Endothelial cell of hepatic sinusoid (primary cell): ENCODE measurements at regions not wholly inside any gene's neighbourhood (a gene's known extent, or its start where the extent isn't known, plus 50 kb on each side); places are given as distances from the start of the nearest gene placed in this dataset.
"Not testable (repeated sequence)": the region's sequence is repeated elsewhere in the genome, so short reads cannot be mapped to it uniquely, and the experiment has no call there.

Experiments used
- in situ Hi-C: cut with HindIII; loops from 2 replicates; pipeline ENCODE4 v1.10.0; 2017; ENCODE audit warnings: low sequenced_read_pairs

- in situ Hi-C loops, result not testable (repeated sequence)
Measured at GRCh38 chr12:58677833-58678232, 242.5 kb downstream of the LRIG3 start.

GRCh38 chr12:58678753-58679152 is 241.6 kb downstream of the LRIG3 start:
- in situ Hi-C loops, result no loop called here

GRCh38 chr12:58681730-58682129 is 238.6 kb downstream of the LRIG3 start:
- in situ Hi-C loops, result no loop called here

- in situ Hi-C loops, result no loop called here
Measured at GRCh38 chr12:58695263-58695662, 225.0 kb downstream of the LRIG3 start.

GRCh38 chr12:58701536-58701935 is 218.8 kb downstream of the LRIG3 start:
- in situ Hi-C loops, result no loop called here

GRCh38 chr12:58703866-58704265 is 216.4 kb downstream of the LRIG3 start:
- in situ Hi-C loops, result no loop called here

GRCh38 chr12:58704770-58705169 is 215.5 kb downstream of the LRIG3 start:
- in situ Hi-C loops, result not testable (repeated sequence)

GRCh38 chr12:58710901-58711300 is 209.4 kb downstream of the LRIG3 start:
- in situ Hi-C loops, result no loop called here

GRCh38 chr12:58711974-58712373 is 208.3 kb downstream of the LRIG3 start:
- in situ Hi-C loops, result no loop called here

GRCh38 chr12:58712976-58713375 is 207.3 kb downstream of the LRIG3 start:
- in situ Hi-C loops, result no loop called here

GRCh38 chr12:58719161-58719560 is 201.1 kb downstream of the LRIG3 start:
- in situ Hi-C loops, result no loop called here

- in situ Hi-C loops, result no loop called here
Measured at GRCh38 chr12:58720421-58720820, 199.9 kb downstream of the LRIG3 start.

GRCh38 chr12:58725400-58726105 is 194.8 kb downstream of the LRIG3 start:
- in situ Hi-C loops, result no loop called here

GRCh38 chr12:58727521-58727920 is 192.8 kb downstream of the LRIG3 start:
- in situ Hi-C loops, result no loop called here

- in situ Hi-C loops, result no loop called here
Measured at GRCh38 chr12:58728397-58728796, 191.9 kb downstream of the LRIG3 start.

GRCh38 chr12:58731096-58731495 is 189.2 kb downstream of the LRIG3 start:
- in situ Hi-C loops, result no loop called here

- in situ Hi-C loops, result no loop called here
Measured at GRCh38 chr12:58732894-58733293, 187.4 kb downstream of the LRIG3 start.

- in situ Hi-C loops, result no loop called here
Measured at GRCh38 chr12:58741226-58741625, 179.1 kb downstream of the LRIG3 start.

GRCh38 chr12:58745348-58746125 is 174.8 kb downstream of the LRIG3 start:
- in situ Hi-C loops, result no loop called here

- in situ Hi-C loops, result no loop called here
Measured at GRCh38 chr12:58747533-58747932, 172.8 kb downstream of the LRIG3 start.

GRCh38 chr12:58750484-58750883 is 169.8 kb downstream of the LRIG3 start:
- in situ Hi-C loops, result loop anchor here (10.0 kb wide), 2 partner anchors 216 to 406 kb away; no protein-coding TSS in a partner anchor

- in situ Hi-C loops, result loop anchor here (10.0 kb wide), 2 partner anchors 223 to 413 kb away; no protein-coding TSS in a partner anchor
Measured at GRCh38 chr12:58757422-58757821, 162.9 kb downstream of the LRIG3 start.
